Lung (tissue), 11 donors: ENCODE measurements at regions not wholly inside any gene's neighbourhood (a gene's known extent, or its start where the extent isn't known, plus 50 kb on each side); places are given as distances from the start of the nearest gene placed in this dataset.

Experiments
- ATAC-seq: fragments of 200-7000 bp; cut with Tn5 transposase; one replicate; pipeline ENCODE4 v1.9.1; 2020; ENCODE audit warnings: moderate number of reproducible peaks; ENCODE audit not compliant: insufficient read depth, low FRiP score
- DNase-seq, 3 donors: peaks; one replicate each; pipeline ENCODE4 v3.0.0-alpha.2; 2013 to 2017
- H3K27ac ChIP-seq, 2 donors: one replicate each; pipeline ENCODE4 v1.5.1; 2013; ENCODE audit warnings: mild to moderate bottlenecking in 2 of 2, moderate library complexity in 2 of 2, control low read depth in 1 of 2, inconsistent platforms in 1 of 2, low read depth in 1 of 2, low read length in 1 of 2
- H3K27me3 ChIP-seq, 3 donors: one replicate each; pipeline ENCODE4 v1.5.1; 2013; ENCODE audit warnings: low read length in 2 of 3; ENCODE audit not compliant: control insufficient read depth in 3 of 3, insufficient read depth in 3 of 3
- H3K36me3 ChIP-seq, 4 donors: one replicate each; pipeline ENCODE4 v1.5.1; 2013; ENCODE audit warnings: low read length in 4 of 4, mild to moderate bottlenecking in 1 of 4, moderate library complexity in 1 of 4; ENCODE audit not compliant: control insufficient read depth in 4 of 4, insufficient read depth in 4 of 4
- H3K4me1 ChIP-seq, 5 donors: one replicate each; pipeline ENCODE4 v1.5.1; 2013; ENCODE audit warnings: low read length in 5 of 5, mild to moderate bottlenecking in 2 of 5, moderate library complexity in 1 of 5; ENCODE audit not compliant: control insufficient read depth in 5 of 5, insufficient read depth in 5 of 5
- H3K4me3 ChIP-seq: one replicate; pipeline ENCODE4 v1.5.1; 2013; ENCODE audit warnings: mild to moderate bottlenecking, control low read depth, moderate library complexity
- H3K9ac ChIP-seq, 2 donors: one replicate each; pipeline ENCODE4 v1.5.1; 2013; ENCODE audit warnings: low read length in 2 of 2, control low read depth in 1 of 2; ENCODE audit not compliant: insufficient read depth in 1 of 2
- H3K9me3 ChIP-seq, 4 donors: one replicate each; pipeline ENCODE4 v1.5.1; 2013; ENCODE audit warnings: low read length in 3 of 4, mild to moderate bottlenecking in 1 of 4, moderate library complexity in 1 of 4; ENCODE audit not compliant: control insufficient read depth in 4 of 4, insufficient read depth in 3 of 4
- CTCF ChIP-seq: IDR thresholded peaks from 2 replicates; pipeline ENCODE4 v1.5.1; 2012; ENCODE audit warnings: mild to moderate bottlenecking; ENCODE audit errors: control extremely low read depth, extremely low read depth
- WGBS, 2 donors: extraction: QIAGEN DNeasy Blood & Tissue Kit; methylation state at CpG; one replicate each; pipeline ENCODE4 v1.1.7; 2013; 5-methylcytosine and 5-hydroxymethylcytosine counted together
- donor health status: control.
- donor health status: control.
- donor health status: Bipolar disorder and iron deficiency.
- donor health status: healthy.
- donor health status: DM: yes; HTN: yes; CAD: no.

GRCh38 chr11:41786087-41786486 is 326.6 kb upstream of the LRRC4C start:
- H3K36me3 ChIP-seq = no peaks in the 10 kb centered on the region
- no peak overlapping the region for H3K27ac ChIP-seq
- no peaks in the 10 kb centered on the region for H3K4me1 ChIP-seq
- 14 to 41% methylated on average over 1 of the region's 1 CpG for WGBS, 2 donors
- H3K9me3 ChIP-seq = peaks cover 0 to 6% (median 0%) of the 10 kb centered on the region in 4 donors
- ATAC-seq (no peak), DNase-seq (peak in 2 of 3 donors; percentile 7 to 9)
- no peak for TF ChIP-seq CTCF
- no peaks in the 10 kb centered on the region for H3K27me3 ChIP-seq
- H3K9ac ChIP-seq = no peak overlapping the region
- H3K4me3 ChIP-seq = no peak overlapping the region

GRCh38 chr11:41788177-41788576 is 328.7 kb upstream of the LRRC4C start:
- Histone ChIP-seq H3K36me3 (no peaks in the 10 kb centered on the region), H3K4me1 (no peaks in the 10 kb centered on the region), H3K27ac (no peak overlapping the region), H3K9me3 (peaks cover 0 to 6% (median 0%) of the 10 kb centered on the region in 4 donors), H3K4me3 (no peak overlapping the region), H3K9ac (no peak overlapping the region), H3K27me3 (no peaks in the 10 kb centered on the region)
- WGBS, 2 donors = 93 to 97% methylated on average over 21 to 23 of the region's 23 CpGs
- no peak for ATAC-seq
- DNase-seq = no peak
- TF ChIP-seq CTCF = no peak

- TF ChIP-seq CTCF = no peak
Measured at GRCh38 chr11:41789376-41789775, 329.9 kb upstream of the LRRC4C start.

GRCh38 chr11:41795004-41795403 is 335.6 kb upstream of the LRRC4C start:
- DNase-seq (no peak), ATAC-seq (no peak)
- Histone ChIP-seq H3K9me3 (peaks cover 0 to 6% (median 0%) of the 10 kb centered on the region in 4 donors), H3K9ac (no peak overlapping the region), H3K27me3 (no peaks in the 10 kb centered on the region), H3K27ac (no peak overlapping the region), H3K4me3 (no peak overlapping the region), H3K36me3 (no peaks in the 10 kb centered on the region), H3K4me1 (no peaks in the 10 kb centered on the region)
- TF ChIP-seq CTCF = no peak
- WGBS, 2 donors = 39 to 49% methylated on average over 1 of the region's 1 CpG

More at GRCh38 chr11:41789376-41789775, 329.9 kb upstream of the LRRC4C start:
- ATAC-seq (no peak), DNase-seq (no peak)
- Histone ChIP-seq H3K9ac (no peak overlapping the region), H3K36me3 (no peaks in the 10 kb centered on the region), H3K27ac (no peak overlapping the region), H3K9me3 (peaks cover 0 to 6% (median 0%) of the 10 kb centered on the region in 4 donors), H3K27me3 (no peaks in the 10 kb centered on the region), H3K4me1 (no peaks in the 10 kb centered on the region), H3K4me3 (no peak overlapping the region)
- 58 to 82% methylated on average over 3 of the region's 3 CpGs for WGBS, 2 donors
